Activated CD8-positive, alpha-beta T cell treated with anti-CD3 and anti-CD28 coated beads for 36 hours (primary cell): ENCODE measurements at regions not wholly inside any gene's neighbourhood (a gene's known extent, or its start where the extent isn't known, plus 50 kb on each side); places are given as distances from the start of the nearest gene placed in this dataset.
"Not testable (repeated sequence)": the region's sequence is repeated elsewhere in the genome, so short reads cannot be mapped to it uniquely, and the experiment has no call there.

Source experiments
- ATAC-seq: fragments of 200-7000 bp; cut with Tn5 transposase; one replicate; pipeline ENCODE4 v1.10.0; 2021; ENCODE audit warnings: mild to moderate bottlenecking, moderate library complexity
- CTCF ChIA-PET: fragments of 350-600 bp; sonication (Branson Sonifier 250); formaldehyde crosslinking; loops from one replicate; lab custom pipeline; 2021; ENCODE audit warnings: antibody characterized with exemption; lab: Charles Lee
- POLR2A ChIA-PET: fragments of 350-600 bp; sonication (Branson Sonifier 250); formaldehyde crosslinking; loops from one replicate; lab custom pipeline; 2021; ENCODE audit warnings: antibody characterized with exemption; lab: Charles Lee
- DNase-seq: peaks from one replicate; pipeline ENCODE4 v3.0.0-alpha.2; 2020
- H3K27ac Mint-ChIP-seq: one replicate; pipeline ENCODE4 v1.8.0; 2021; ENCODE audit warnings: mild to moderate bottlenecking, mixed read lengths
- H3K27me3 Mint-ChIP-seq: one replicate; pipeline ENCODE4 v1.8.0; 2021; ENCODE audit warnings: mixed read lengths
- H3K36me3 Mint-ChIP-seq: one replicate; pipeline ENCODE4 v1.8.0; 2021; ENCODE audit warnings: low read depth, mixed read lengths
- H3K4me1 Mint-ChIP-seq: one replicate; pipeline ENCODE4 v1.8.0; 2021; ENCODE audit warnings: low read depth, mixed read lengths
- H3K4me3 Mint-ChIP-seq: one replicate; pipeline ENCODE4 v1.8.0; 2021; ENCODE audit warnings: mild to moderate bottlenecking, moderate library complexity, mixed read lengths
- H3K9me3 Mint-ChIP-seq: one replicate; pipeline ENCODE4 v1.8.0; 2021; ENCODE audit warnings: mixed read lengths
- intact Hi-C: fragments of 100-400 bp; cut with micrococcal nuclease; formaldehyde crosslinking; loops from one replicate; pipeline ENCODE4 v1.10.0; 2022
- TF ChIP-seq, protein P1 (sequence below): fragments of 200-600 bp; IDR thresholded peaks from one replicate; pipeline ENCODE4 v1.8.0; 2022; ENCODE audit warnings: antibody characterized with exemption, mild to moderate bottlenecking

DNA sequence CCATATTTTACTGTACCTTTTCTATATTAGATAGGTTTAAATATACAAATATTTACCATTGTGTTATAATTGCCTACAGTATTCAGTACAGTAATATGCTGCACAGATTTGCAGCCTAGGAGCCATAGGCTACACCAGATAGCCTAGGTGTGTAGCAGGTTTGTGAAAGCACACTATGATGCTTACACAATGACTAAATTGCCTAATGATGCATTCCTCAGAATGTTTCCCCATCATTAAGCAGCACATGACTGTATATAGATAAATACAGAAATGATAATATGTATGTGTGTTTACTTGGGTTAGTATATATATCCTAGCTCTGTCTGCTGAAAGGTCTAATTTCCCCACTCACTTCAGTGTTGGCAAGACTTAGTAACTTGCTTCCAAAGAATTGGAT is 65.8 kb downstream of the MYL3 start:
- ATAC-seq (no peak), DNase-seq (no peak)
- Mint-ChIP-seq H3K4me1 (no peaks in the 10 kb centered on the region), H3K36me3 (no peaks in the 10 kb centered on the region), H3K4me3 (no peak overlapping the region), H3K9me3 (no peaks in the 10 kb centered on the region), H3K27me3 (peaks cover 33% of the 10 kb centered on the region), H3K27ac (no peak overlapping the region)
- ChIA-PET POLR2A (interaction anchor here (0.6 kb wide), 1 partner anchor 14 kb away, joined by 3 read pairs; no protein-coding TSS in a partner anchor), CTCF (no interaction called here)
- intact Hi-C loops, result no loop called here
- TF ChIP-seq, protein P1, sequence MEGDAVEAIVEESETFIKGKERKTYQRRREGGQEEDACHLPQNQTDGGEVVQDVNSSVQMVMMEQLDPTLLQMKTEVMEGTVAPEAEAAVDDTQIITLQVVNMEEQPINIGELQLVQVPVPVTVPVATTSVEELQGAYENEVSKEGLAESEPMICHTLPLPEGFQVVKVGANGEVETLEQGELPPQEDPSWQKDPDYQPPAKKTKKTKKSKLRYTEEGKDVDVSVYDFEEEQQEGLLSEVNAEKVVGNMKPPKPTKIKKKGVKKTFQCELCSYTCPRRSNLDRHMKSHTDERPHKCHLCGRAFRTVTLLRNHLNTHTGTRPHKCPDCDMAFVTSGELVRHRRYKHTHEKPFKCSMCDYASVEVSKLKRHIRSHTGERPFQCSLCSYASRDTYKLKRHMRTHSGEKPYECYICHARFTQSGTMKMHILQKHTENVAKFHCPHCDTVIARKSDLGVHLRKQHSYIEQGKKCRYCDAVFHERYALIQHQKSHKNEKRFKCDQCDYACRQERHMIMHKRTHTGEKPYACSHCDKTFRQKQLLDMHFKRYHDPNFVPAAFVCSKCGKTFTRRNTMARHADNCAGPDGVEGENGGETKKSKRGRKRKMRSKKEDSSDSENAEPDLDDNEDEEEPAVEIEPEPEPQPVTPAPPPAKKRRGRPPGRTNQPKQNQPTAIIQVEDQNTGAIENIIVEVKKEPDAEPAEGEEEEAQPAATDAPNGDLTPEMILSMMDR, result no peak

DNA sequence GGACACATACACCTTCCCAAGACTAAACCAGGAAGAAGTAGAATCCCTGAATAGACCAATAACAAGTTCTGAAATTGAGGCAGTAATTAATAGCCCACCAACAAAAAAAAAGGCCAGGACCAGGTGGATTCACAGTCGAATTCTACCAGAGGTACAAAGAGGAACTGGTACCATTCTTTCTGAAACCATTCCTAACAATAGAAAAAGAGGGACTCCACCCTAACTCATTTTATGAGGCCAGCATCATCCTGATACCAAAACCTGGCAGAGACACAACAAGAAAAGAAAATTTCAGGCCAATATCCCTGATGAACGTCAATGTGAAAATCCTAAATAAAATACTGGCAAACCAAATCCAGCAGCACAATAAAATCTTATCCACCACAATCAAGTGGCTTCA is 69.9 kb downstream of the MYL3 start:
- intact Hi-C loops, CTCF ChIA-PET: not testable (repeated sequence)

DNA sequence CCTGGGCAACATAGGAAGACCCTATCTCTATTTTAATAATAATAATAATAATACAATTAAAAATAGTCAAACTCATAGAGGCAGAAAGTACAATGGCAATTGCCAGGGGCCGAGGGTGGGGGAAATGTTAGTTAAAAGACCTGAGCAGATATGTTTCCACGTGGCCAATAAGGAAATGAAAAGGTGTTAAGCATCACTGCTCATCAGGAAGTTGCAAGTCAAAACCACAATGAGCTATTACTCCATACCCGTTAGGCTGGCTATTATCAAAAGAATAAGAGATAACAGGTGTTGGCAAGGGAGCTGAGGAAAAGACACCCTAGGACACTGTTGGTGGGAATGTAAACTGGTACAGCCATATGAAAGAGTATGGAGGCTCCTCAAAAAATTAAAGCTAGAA is 60.4 kb upstream of the PRSS50 start:
- Mint-ChIP-seq H3K27ac (no peak overlapping the region), H3K36me3 (no peaks in the 10 kb centered on the region), H3K27me3 (peaks cover 2% of the 10 kb centered on the region), H3K4me1 (no peaks in the 10 kb centered on the region), H3K9me3 (peaks cover 3% of the 10 kb centered on the region), H3K4me3 (no peak overlapping the region)
- DNase-seq (no peak), ATAC-seq (no peak)
- CTCF ChIA-PET, result no interaction called here
- POLR2A ChIA-PET, result no interaction called here
- intact Hi-C loops, result no loop called here
- TF ChIP-seq, protein P1, result no peak

More for the DNA sequence above, 69.9 kb downstream of the MYL3 start:
- peaks cover 37% of the 10 kb centered on the region for H3K27me3 Mint-ChIP-seq
- DNase-seq, POLR2A ChIA-PET, ATAC-seq, H3K4me1 Mint-ChIP-seq, H3K4me3 Mint-ChIP-seq, H3K27ac Mint-ChIP-seq, H3K36me3 Mint-ChIP-seq, H3K9me3 Mint-ChIP-seq: not testable (repeated sequence)

DNA sequence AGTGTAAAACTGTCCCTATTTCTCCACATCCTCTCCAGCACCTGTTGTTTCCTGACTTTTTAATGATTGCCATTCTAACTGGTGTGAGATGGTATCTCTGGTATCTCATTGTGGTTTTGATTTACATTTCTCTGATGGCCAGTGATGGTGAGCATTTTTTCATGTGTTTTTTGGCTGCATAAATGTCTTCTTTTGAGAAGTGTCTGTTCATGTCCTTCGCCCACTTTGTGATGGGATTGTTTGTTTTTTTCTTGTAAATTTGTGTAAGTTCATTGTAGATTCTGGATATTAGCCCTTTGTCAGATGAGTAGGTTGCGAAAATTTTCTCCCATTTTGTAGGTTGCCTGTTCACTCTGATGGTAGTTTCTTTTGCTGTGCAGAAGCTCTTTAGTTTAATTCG is 54.8 kb upstream of the PRSS50 start:
- intact Hi-C loops, ATAC-seq, H3K27me3 Mint-ChIP-seq, H3K4me1 Mint-ChIP-seq, H3K36me3 Mint-ChIP-seq, H3K27ac Mint-ChIP-seq, H3K4me3 Mint-ChIP-seq, POLR2A ChIA-PET, DNase-seq, CTCF ChIA-PET: not testable (repeated sequence)
- H3K9me3 Mint-ChIP-seq, result peaks cover 13% of the 10 kb centered on the region

DNA sequence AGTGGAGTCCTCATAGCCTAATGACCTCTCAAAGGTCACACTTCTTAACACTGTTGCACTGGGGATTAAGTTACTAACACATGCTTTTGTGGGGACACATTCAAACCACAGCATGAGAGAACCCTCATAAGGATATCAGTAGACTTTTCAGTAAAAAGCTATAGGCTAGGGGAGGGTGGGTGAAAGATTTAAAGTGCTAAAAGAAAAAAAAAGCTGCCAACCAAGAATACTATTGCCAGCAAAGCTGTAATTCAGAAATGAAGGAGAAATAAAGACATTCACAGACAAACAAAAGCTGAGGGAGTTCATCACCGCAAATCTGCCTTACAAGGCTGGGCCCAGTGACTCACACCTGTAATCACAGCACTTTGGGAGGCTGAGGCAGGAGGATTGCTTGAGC is 50.4 kb upstream of the PRSS50 start:
- TF ChIP-seq, protein P1, result no peak
- DNase-seq (no peak), ATAC-seq (no peak)
- no peak overlapping the region for H3K4me3 Mint-ChIP-seq
- H3K4me1 Mint-ChIP-seq, result no peaks in the 10 kb centered on the region
- H3K27ac Mint-ChIP-seq, result no peak overlapping the region
- intact Hi-C loops, result no loop called here
- peaks cover 27% of the 10 kb centered on the region for H3K9me3 Mint-ChIP-seq
- ChIA-PET CTCF (interaction anchor here (0.8 to 1.1 kb wide), 2 partner anchors 9 to 142 kb away, joined by 3 read pairs; no protein-coding TSS in a partner anchor), POLR2A (no interaction called here)
- peaks cover 3% of the 10 kb centered on the region for H3K27me3 Mint-ChIP-seq
- H3K36me3 Mint-ChIP-seq, result peaks cover 3% of the 10 kb centered on the region
